NOMO-1 (cell line): ENCODE measurements at regions not wholly inside any gene's neighbourhood (a gene's known extent, or its start where the extent isn't known, plus 50 kb on each side); places are given as distances from the start of the nearest gene placed in this dataset.

Experiments
- DNase-seq, 2 experiments: peaks; one replicate each; lab custom pipeline; 2025; ENCODE audit not compliant: unreplicated experiment in 2 of 2; lab: John Stamatoyannopoulos, UW

GRCh38 chr16:80489173-80489572, 51.6 kb upstream of the DYNLRB2 start:
- no peak for DNase-seq

GRCh38 chr16:80488167-80488566, 52.6 kb upstream of the DYNLRB2 start:
- no peak for DNase-seq

GRCh38 chr16:80480664-80481063, 60.1 kb upstream of the DYNLRB2 start:
- DNase-seq: no peak

GRCh38 chr16:80477838-80478237, 63.0 kb upstream of the DYNLRB2 start:
- no peak for DNase-seq

- no peak for DNase-seq
Measured at GRCh38 chr16:80468029-80468428, 72.8 kb upstream of the DYNLRB2 start.

GRCh38 chr16:80466024-80466987, 74.5 kb upstream of the DYNLRB2 start:
- DNase-seq: peak; percentile 37 to 70

GRCh38 chr16:80463751-80464495, 76.9 kb upstream of the DYNLRB2 start:
- DNase-seq: no peak

GRCh38 chr16:80463326-80463725, 77.5 kb upstream of the DYNLRB2 start:
- no peak for DNase-seq

- no peak for DNase-seq
Measured at GRCh38 chr16:80462917-80463316, 77.9 kb upstream of the DYNLRB2 start.

- DNase-seq: no peak
Measured at GRCh38 chr16:80460988-80461387, 79.8 kb upstream of the DYNLRB2 start.

GRCh38 chr16:80459966-80460365, 80.8 kb upstream of the DYNLRB2 start:
- no peak for DNase-seq

- no peak for DNase-seq
Measured at GRCh38 chr16:80459331-80459777, 81.4 kb upstream of the DYNLRB2 start.

GRCh38 chr16:80457871-80458270, 82.9 kb upstream of the DYNLRB2 start:
- DNase-seq: no peak

- DNase-seq: no peak
Measured at GRCh38 chr16:80454802-80455201, 86.0 kb upstream of the DYNLRB2 start.

- DNase-seq: no peak
Measured at GRCh38 chr16:80449392-80449791, 91.4 kb upstream of the DYNLRB2 start.

- no peak for DNase-seq
Measured at GRCh38 chr16:80447241-80447640, 93.6 kb upstream of the DYNLRB2 start.

GRCh38 chr16:80442779-80443178, 98.0 kb upstream of the DYNLRB2 start:
- DNase-seq: no peak

GRCh38 chr16:80441935-80442334, 98.9 kb upstream of the DYNLRB2 start:
- no peak for DNase-seq

- DNase-seq: no peak
Measured at GRCh38 chr16:80440667-80441066, 100.1 kb upstream of the DYNLRB2 start.

- no peak for DNase-seq
Measured at GRCh38 chr16:80437707-80438106, 103.1 kb upstream of the DYNLRB2 start.

- no peak for DNase-seq
Measured at GRCh38 chr16:80436510-80436909, 104.3 kb upstream of the DYNLRB2 start.

- DNase-seq: no peak
Measured at GRCh38 chr16:80433623-80434022, 107.2 kb upstream of the DYNLRB2 start.
